ENCODE measurements at regions not wholly inside any gene's neighbourhood (a gene's known extent, or its start where the extent isn't known, plus 50 kb on each side); places are given as distances from the start of the nearest gene placed in this dataset.

- no peak for ATAC-seq
- Histone ChIP-seq H3K9me2 (ENCODE audit: insufficient read depth) (0 out of 2 replicates have a peak, but pooled peaks cover 4% of the 10 kb centered on the region), H2AFZ (no peak overlapping the region), H4K20me1 (replicated peaks; ENCODE audit: insufficient read depth) (no peaks in the 10 kb centered on the region), H3K4me1 (ENCODE audit: insufficient read depth) (peaks cover 19% of the 10 kb centered on the region), H3K36me3 (ENCODE audit: insufficient read depth) (no peaks in the 10 kb centered on the region), H3K79me2 (replicated peaks; ENCODE audit: insufficient read depth) (no peaks in the 10 kb centered on the region), H3K27ac (ENCODE audit: low read depth) (no peak overlapping the region), H3F3A (replicated peaks; ENCODE audit: low read depth) (no peaks in the 10 kb centered on the region), H3K4me2 (no peak overlapping the region), H3K27me3 (ENCODE audit: insufficient read depth) (no peaks in the 10 kb centered on the region), H3K4me3 (no peak overlapping the region)
- TF ChIP-seq REST (IDR thresholded peaks at IDR 0.05; ENCODE audit: unreplicated experiment), result no peak
- TF ChIP-seq EZH2phosphoT487 (IDR thresholded peaks at IDR 0.05; ENCODE audit: unreplicated experiment), result no peak
- no peak for TF ChIP-seq STAT1 (IDR thresholded peaks at IDR 0.05; ENCODE audit: unreplicated experiment)
- TF ChIP-seq ETS1 (IDR thresholded peaks at IDR 0.05), result no peak
- TF ChIP-seq CTCF (conservative IDR thresholded peaks at IDR 0.05; ENCODE audit: low read depth in 2 of 2), result no peak
- no peak for TF ChIP-seq CREB1 (CRISPR knock-in tag; IDR thresholded peaks at IDR 0.05; ENCODE audit: low read depth)
- TF ChIP-seq JUNB (IDR thresholded peaks at IDR 0.05; ENCODE audit: unreplicated experiment), result no peak
- no peak for TF ChIP-seq POLR2AphosphoS5 (IDR thresholded peaks at IDR 0.05; ENCODE audit: low read depth)
- no peak for TF ChIP-seq EZH2 (IDR thresholded peaks at IDR 0.05; ENCODE audit: low read depth, unreplicated experiment)
- TF ChIP-seq ZNF331 (CRISPR knock-in tag; IDR thresholded peaks at IDR 0.05; ENCODE audit: low read depth), result no peak
- TF ChIP-seq ZNF462 (CRISPR knock-in tag; IDR thresholded peaks at IDR 0.05), result no peak
- no peak for TF ChIP-seq NANOG (IDR thresholded peaks at IDR 0.05; ENCODE audit: borderline replicate concordance)
- no peak for TF ChIP-seq ZNF114 (CRISPR knock-in tag; IDR thresholded peaks at IDR 0.05)
- Mint-ChIP-seq H3K4me1 (peaks cover 19% of the 10 kb centered on the region), H3K36me3 (ENCODE audit: low read depth) (no peaks in the 10 kb centered on the region), H3K27ac (no peak overlapping the region), H3K4me3 (no peak overlapping the region), H3K27me3 (ENCODE audit: insufficient read depth, low read depth, poor library complexity) (no peaks in the 10 kb centered on the region), H3K9me3 (no peaks in the 10 kb centered on the region)
- DNase-seq (ENCODE audit: low spot score), result no peak
These were observed 115.8 kb downstream of the SINHCAF start for GRCh38 chr12:31210104-31210503.

Data from GM23338 (cell line).